ENCODE measurements at regions not wholly inside any gene's neighbourhood (a gene's known extent, or its start where the extent isn't known, plus 50 kb on each side); places are given as distances from the start of the nearest gene placed in this dataset.

GRCh38 chr5:74460694-74461093 lies 179.8 kb downstream of the ENC1 start:
- TF ChIP-seq ZNF24 (tag by site-specific recombination; IDR thresholded peaks at IDR 0.05) = no peak
- TF ChIP-seq PATZ1 (tag by site-specific recombination; IDR thresholded peaks at IDR 0.05) = no peak

Measured in HEK293 (cell line).